GM06990 (cell line): ENCODE measurements at regions not wholly inside any gene's neighbourhood (a gene's known extent, or its start where the extent isn't known, plus 50 kb on each side); places are given as distances from the start of the nearest gene placed in this dataset.

Experiments used
- DNase-seq: peaks from one replicate; pipeline ENCODE4 v3.0.0-alpha.2; 2011; ENCODE audit not compliant: insufficient read length; ENCODE audit errors: extremely low read depth
- H3K27me3 ChIP-seq: replicated peaks from 2 replicates; pipeline ENCODE4 v1.6.0; 2011; ENCODE audit warnings: low read length; ENCODE audit not compliant: control insufficient read depth, insufficient read depth
- H3K36me3 ChIP-seq: 2 replicates; pipeline ENCODE4 v1.5.1; 2011; ENCODE audit warnings: low read length; ENCODE audit not compliant: control insufficient read depth, insufficient read depth
- H3K4me3 ChIP-seq: replicated peaks from 2 replicates; pipeline ENCODE4 v1.5.1; 2011; ENCODE audit warnings: low read depth, mild to moderate bottlenecking, control low read depth, low read length
- TF ChIP-seq, protein P1 (sequence below): IDR thresholded peaks from 2 replicates; pipeline ENCODE4 v1.5.1; 2011; ENCODE audit warnings: low read length, control low read depth, mild to moderate bottlenecking, inconsistent platforms; ENCODE audit not compliant: insufficient read depth, poor library complexity, severe bottlenecking

DNA sequence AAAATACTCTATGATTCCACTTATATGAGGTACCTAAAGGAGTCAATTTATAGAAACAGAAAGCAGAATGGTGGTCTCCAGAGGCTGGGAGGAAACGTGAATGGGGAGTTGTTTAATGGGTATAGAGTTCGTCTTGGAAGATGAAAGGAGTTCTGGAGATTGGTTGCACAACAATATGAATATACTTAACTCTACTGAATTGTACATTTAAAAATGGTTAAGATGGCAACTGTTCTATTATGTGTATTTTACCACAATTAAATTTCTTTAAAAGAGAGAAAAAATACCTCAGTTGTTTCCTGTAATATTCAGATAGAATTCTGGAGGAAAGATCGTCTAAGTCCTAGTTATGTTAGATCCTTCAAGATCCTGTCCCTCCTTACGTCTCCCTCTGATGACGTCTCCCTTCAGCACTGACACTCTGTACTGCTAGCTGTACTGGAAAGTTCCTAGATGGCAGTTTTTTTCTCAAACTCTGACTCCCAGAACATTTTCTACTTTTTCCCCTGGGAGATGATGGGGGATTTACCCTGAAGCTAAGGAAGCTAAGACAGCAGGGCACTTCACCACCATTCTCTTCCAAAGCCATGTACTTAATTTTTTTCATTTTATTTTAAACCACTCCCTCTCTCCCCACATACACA lies 53.2 kb upstream of the CAV2 start:
- H3K36me3 ChIP-seq = no peaks in the 10 kb centered on the region
- H3K27me3 ChIP-seq = no peaks in the 10 kb centered on the region
- H3K4me3 ChIP-seq = no peak overlapping the region
- TF ChIP-seq, protein P1, sequence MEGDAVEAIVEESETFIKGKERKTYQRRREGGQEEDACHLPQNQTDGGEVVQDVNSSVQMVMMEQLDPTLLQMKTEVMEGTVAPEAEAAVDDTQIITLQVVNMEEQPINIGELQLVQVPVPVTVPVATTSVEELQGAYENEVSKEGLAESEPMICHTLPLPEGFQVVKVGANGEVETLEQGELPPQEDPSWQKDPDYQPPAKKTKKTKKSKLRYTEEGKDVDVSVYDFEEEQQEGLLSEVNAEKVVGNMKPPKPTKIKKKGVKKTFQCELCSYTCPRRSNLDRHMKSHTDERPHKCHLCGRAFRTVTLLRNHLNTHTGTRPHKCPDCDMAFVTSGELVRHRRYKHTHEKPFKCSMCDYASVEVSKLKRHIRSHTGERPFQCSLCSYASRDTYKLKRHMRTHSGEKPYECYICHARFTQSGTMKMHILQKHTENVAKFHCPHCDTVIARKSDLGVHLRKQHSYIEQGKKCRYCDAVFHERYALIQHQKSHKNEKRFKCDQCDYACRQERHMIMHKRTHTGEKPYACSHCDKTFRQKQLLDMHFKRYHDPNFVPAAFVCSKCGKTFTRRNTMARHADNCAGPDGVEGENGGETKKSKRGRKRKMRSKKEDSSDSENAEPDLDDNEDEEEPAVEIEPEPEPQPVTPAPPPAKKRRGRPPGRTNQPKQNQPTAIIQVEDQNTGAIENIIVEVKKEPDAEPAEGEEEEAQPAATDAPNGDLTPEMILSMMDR = no peak
- no peak for DNase-seq

DNA sequence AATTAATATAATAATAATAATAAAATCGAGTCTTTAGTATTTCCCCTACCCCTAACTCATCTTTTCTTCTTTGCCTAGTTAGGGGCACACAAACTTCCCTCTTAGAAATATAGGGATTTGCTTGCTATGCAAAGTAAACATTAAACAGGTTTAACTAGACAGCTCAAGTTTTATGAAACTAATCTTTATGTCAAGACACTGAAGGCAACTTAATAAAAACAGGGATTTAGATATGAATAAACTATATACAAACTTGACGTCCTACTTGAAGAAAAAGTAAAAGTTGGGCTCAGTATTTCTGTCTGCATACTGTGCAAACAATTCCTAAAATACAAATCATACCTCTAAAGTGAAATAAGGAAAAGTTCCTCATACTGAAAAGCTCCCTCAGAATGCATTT lies 52.1 kb upstream of the CAV2 start:
- DNase-seq = no peak
- Histone ChIP-seq H3K36me3 (no peaks in the 10 kb centered on the region), H3K4me3 (no peak overlapping the region), H3K27me3 (no peaks in the 10 kb centered on the region)
- TF ChIP-seq, protein P1 = no peak

DNA sequence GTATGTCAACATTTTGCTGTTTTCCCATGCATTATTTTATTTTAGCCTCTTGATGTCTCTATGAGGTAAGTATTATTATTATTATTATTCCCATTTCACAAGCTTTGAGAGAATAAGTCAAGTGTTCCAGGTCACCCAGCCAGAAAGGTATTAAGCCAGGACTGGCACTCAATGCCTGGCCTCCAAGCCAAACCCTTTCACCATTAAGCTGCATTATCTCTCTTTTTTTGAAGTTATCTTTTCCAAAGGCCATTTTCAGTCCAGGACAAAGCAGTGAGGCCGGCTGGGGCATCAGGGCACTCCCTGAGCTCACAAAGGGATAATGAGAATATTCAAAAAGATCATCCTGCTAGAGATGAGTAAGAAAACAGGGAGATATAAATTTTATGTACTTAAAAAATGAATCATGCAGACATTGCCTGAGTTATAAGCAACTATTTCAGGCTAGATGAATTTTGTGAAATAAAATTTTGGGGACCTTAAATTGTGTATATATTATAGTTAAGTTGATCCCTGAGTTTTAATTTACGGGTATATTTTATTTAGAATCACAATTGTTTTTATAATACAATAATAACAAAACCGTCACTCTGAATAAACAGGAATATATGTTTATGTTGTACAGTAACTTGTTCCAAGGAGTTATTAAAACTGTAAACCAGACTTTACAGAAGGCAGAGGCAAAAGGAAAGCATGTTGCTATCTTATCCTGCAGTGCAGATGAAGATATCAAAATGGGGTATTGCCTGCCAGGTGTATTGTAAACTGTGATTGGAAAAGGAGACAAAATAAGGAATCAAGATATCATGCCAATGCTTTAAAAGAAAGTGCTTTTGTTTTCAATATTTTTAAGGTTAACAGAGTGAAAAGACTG lies 51.3 kb upstream of the CAV2 start:
- Histone ChIP-seq H3K4me3 (no peak overlapping the region), H3K36me3 (no peaks in the 10 kb centered on the region), H3K27me3 (no peaks in the 10 kb centered on the region)
- DNase-seq = no peak
- TF ChIP-seq, protein P1 = no peak

DNA sequence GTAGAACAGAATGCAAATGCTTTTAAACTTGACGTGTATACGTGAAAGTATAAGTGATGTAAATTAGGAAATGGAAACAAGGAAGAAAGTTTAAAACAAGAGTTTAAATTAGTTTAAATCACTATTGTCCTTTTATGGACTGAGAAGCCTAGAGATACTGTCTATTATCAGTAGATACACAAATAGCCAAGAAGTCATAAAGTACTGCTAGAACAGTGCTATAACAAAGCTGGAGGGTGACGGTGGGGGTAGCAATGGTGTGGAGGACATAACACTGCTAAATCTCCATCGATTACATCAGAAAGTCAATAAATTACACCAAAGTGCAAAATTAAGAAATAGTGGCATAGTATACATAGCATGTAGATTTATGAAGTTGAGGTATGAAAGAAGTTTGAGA lies 50.1 kb upstream of the CAV2 start:
- no peak for DNase-seq
- Histone ChIP-seq H3K4me3 (no peak overlapping the region), H3K36me3 (no peaks in the 10 kb centered on the region), H3K27me3 (no peaks in the 10 kb centered on the region)
- TF ChIP-seq, protein P1 = no peak
